ENCODE measurements at regions not wholly inside any gene's neighbourhood (a gene's known extent, or its start where the extent isn't known, plus 50 kb on each side); places are given as distances from the start of the nearest gene placed in this dataset.

- no peak for TF ChIP-seq JUN (CRISPR knock-in tag; IDR thresholded peaks at IDR 0.05)
Measured at GRCh38 chr5:91514400-91514799, 131.3 kb upstream of the ARRDC3 start (continued).

GRCh38 chr5:91503321-91503720 is 120.2 kb upstream of the ARRDC3 start:
- Mint-ChIP-seq H3K27me3 (ENCODE audit: low read depth) (no peaks in the 10 kb centered on the region), H3K36me3 (no peaks in the 10 kb centered on the region), H3K27ac (no peak overlapping the region), H3K4me3 (no peak overlapping the region), H3K4me1 (peaks cover 13% of the 10 kb centered on the region), H3K9me3 (no peaks in the 10 kb centered on the region)
- ATAC-seq = no peak
- TF ChIP-seq SOX15 (CRISPR knock-in tag; IDR thresholded peaks at IDR 0.05) (no peak), PREB (CRISPR knock-in tag; IDR thresholded peaks at IDR 0.05; ENCODE audit: borderline replicate concordance) (no peak), ZNF671 (CRISPR knock-in tag; IDR thresholded peaks at IDR 0.05) (no peak)
- ChIA-PET POLR2A (no interaction called here), CTCF (no interaction called here)
- DNase-seq (ENCODE audit: low spot score) = no peak

GRCh38 chr5:91500758-91501157 is 117.6 kb upstream of the ARRDC3 start:
- Mint-ChIP-seq H3K9me3 (no peaks in the 10 kb centered on the region), H3K4me3 (no peak overlapping the region), H3K27ac (no peak overlapping the region), H3K4me1 (peaks cover 12% of the 10 kb centered on the region), H3K27me3 (ENCODE audit: low read depth) (no peaks in the 10 kb centered on the region), H3K36me3 (no peaks in the 10 kb centered on the region)
- TF ChIP-seq CBFB (CRISPR knock-in tag; IDR thresholded peaks at IDR 0.05; ENCODE audit: low read depth) (no peak), TEAD4 (CRISPR knock-in tag; IDR thresholded peaks at IDR 0.05) (no peak), E2F4 (CRISPR knock-in tag; IDR thresholded peaks at IDR 0.05; ENCODE audit: borderline replicate concordance, low read depth) (no peak), NR2C2 (CRISPR knock-in tag; IDR thresholded peaks at IDR 0.05) (no peak), ZBTB21 (CRISPR knock-in tag; IDR thresholded peaks at IDR 0.05; ENCODE audit: borderline replicate concordance) (no peak), ZSCAN18 (CRISPR knock-in tag; IDR thresholded peaks at IDR 0.05) (no peak)
- ChIA-PET POLR2A (no interaction called here), CTCF (no interaction called here)
- DNase-seq (ENCODE audit: low spot score) (no peak), ATAC-seq (no peak)

GRCh38 chr5:91499943-91500531 is 116.9 kb upstream of the ARRDC3 start:
- Mint-ChIP-seq H3K36me3 (no peaks in the 10 kb centered on the region), H3K4me1 (peaks cover 16% of the 10 kb centered on the region), H3K4me3 (no peak overlapping the region), H3K27me3 (ENCODE audit: low read depth) (no peaks in the 10 kb centered on the region), H3K27ac (no peak overlapping the region), H3K9me3 (no peaks in the 10 kb centered on the region)
- ChIA-PET POLR2A (no interaction called here), CTCF (no interaction called here)
- DNase-seq (ENCODE audit: low spot score) (no peak), ATAC-seq (no peak)
- TF ChIP-seq NFATC4 (CRISPR knock-in tag; IDR thresholded peaks at IDR 0.05) (no peak), CTCF (IDR thresholded peaks at IDR 0.05) (peak; percentile 75), ZNF396 (CRISPR knock-in tag; IDR thresholded peaks at IDR 0.05; ENCODE audit: borderline replicate concordance) (no peak)

GRCh38 chr5:91495699-91496098 is 112.6 kb upstream of the ARRDC3 start:
- H3K27ac Mint-ChIP-seq = no peak overlapping the region
- H3K27me3 Mint-ChIP-seq (ENCODE audit: low read depth) = no peaks in the 10 kb centered on the region
- H3K4me1 Mint-ChIP-seq = peaks cover 14% of the 10 kb centered on the region
- no peaks in the 10 kb centered on the region for H3K9me3 Mint-ChIP-seq
- ChIA-PET POLR2A (no interaction called here), CTCF (no interaction called here)
- peak; percentile 86 for ATAC-seq
- TF ChIP-seq ZNF423 (CRISPR knock-in tag; IDR thresholded peaks at IDR 0.05) = no peak
- TF ChIP-seq ZNF138 (CRISPR knock-in tag; conservative IDR thresholded peaks at IDR 0.05) = no peak
- no peak for TF ChIP-seq ZBTB21 (CRISPR knock-in tag; IDR thresholded peaks at IDR 0.05; ENCODE audit: borderline replicate concordance)
- no peak for TF ChIP-seq RORB (CRISPR knock-in tag; IDR thresholded peaks at IDR 0.05)
- no peaks in the 10 kb centered on the region for H3K36me3 Mint-ChIP-seq
- no peak for DNase-seq (ENCODE audit: low spot score)
- H3K4me3 Mint-ChIP-seq = no peak overlapping the region
